NB4 (cell line): ENCODE measurements at regions not wholly inside any gene's neighbourhood (a gene's known extent, or its start where the extent isn't known, plus 50 kb on each side); places are given as distances from the start of the nearest gene placed in this dataset.

ENCODE experiments used
- DNase-seq: peaks from one replicate; pipeline ENCODE4 v3.0.0; 2010; ENCODE audit warnings: low read depth
- H3K4me3 ChIP-seq: one replicate; pipeline ENCODE4 v1.5.1; 2011; ENCODE audit warnings: mild to moderate bottlenecking, low read depth, low read length, moderate library complexity
- MAX ChIP-seq: IDR thresholded peaks from 2 replicates; pipeline ENCODE4 v1.6.1; 2011; ENCODE audit warnings: low read depth, low read length
- MYC ChIP-seq: IDR thresholded peaks from 2 replicates; pipeline ENCODE4 v1.6.1; 2011; ENCODE audit warnings: low read depth, low read length
- POLR2A ChIP-seq: IDR thresholded peaks from 2 replicates; pipeline ENCODE4 v1.6.1; 2011; ENCODE audit warnings: mild to moderate bottlenecking; ENCODE audit not compliant: insufficient read length; ENCODE audit errors: extremely low read depth
- TF ChIP-seq, protein P1 (sequence below): IDR thresholded peaks from one replicate; pipeline ENCODE4 v1.5.1; 2012; ENCODE audit warnings: low read depth, low read length

DNA sequence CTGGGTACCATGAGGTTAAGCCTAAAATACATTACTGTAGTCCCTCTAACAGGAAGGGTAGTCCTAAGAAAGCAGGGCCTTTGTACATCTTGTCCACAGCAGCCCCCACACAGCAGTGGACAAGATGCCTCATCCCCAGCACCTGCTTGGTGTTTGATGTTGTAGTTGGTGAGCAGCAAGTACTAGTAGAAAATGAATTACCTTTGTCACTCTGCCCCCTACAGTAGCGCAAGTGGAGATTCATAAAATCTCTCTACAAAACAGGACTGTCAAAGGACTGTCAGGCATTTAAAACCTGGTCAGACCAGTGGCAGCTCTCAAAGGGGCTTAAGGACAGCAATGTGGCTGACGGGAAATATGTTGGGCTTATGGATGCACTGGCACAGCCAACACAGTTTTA, 122.5 kb downstream of the TMEM174 start:
- no peak for TF ChIP-seq MAX
- TF ChIP-seq, protein P1, sequence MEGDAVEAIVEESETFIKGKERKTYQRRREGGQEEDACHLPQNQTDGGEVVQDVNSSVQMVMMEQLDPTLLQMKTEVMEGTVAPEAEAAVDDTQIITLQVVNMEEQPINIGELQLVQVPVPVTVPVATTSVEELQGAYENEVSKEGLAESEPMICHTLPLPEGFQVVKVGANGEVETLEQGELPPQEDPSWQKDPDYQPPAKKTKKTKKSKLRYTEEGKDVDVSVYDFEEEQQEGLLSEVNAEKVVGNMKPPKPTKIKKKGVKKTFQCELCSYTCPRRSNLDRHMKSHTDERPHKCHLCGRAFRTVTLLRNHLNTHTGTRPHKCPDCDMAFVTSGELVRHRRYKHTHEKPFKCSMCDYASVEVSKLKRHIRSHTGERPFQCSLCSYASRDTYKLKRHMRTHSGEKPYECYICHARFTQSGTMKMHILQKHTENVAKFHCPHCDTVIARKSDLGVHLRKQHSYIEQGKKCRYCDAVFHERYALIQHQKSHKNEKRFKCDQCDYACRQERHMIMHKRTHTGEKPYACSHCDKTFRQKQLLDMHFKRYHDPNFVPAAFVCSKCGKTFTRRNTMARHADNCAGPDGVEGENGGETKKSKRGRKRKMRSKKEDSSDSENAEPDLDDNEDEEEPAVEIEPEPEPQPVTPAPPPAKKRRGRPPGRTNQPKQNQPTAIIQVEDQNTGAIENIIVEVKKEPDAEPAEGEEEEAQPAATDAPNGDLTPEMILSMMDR: no peak
- no peak for DNase-seq

GRCh38 chr5:73292816-73293459, 119.9 kb downstream of the TMEM174 start:
- H3K4me3 ChIP-seq: no peak overlapping the region
- no peak for DNase-seq
- no peak for TF ChIP-seq MAX
- TF ChIP-seq POLR2A: no peak
- TF ChIP-seq, protein P1: no peak
- TF ChIP-seq MYC: no peak

More for the DNA sequence above, 122.5 kb downstream of the TMEM174 start:
- H3K4me3 ChIP-seq: no peak overlapping the region

DNA sequence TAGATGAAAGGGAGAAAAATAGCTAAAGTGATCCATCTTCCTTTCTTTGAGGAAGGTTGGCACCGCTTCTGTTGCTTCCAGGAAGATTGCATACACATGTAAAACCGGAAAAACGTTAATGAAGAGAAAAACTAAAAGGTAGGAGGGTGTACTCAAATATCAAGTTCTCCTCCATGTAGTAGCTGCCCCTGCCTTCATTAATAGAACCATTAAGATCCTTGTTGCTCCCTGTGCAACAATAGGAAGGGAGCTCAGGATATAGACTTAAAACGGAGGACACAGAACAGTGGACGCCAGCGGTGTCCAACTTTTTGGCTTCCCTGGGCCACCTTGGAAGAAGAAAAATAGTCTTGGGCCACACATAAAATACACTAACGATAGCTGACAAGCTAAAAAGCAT, 118.9 kb downstream of the TMEM174 start:
- H3K4me3 ChIP-seq: no peak overlapping the region
- no peak for DNase-seq
- no peak for TF ChIP-seq POLR2A
- TF ChIP-seq MAX: no peak
- no peak for TF ChIP-seq MYC
- TF ChIP-seq, protein P1: no peak

GRCh38 chr5:73290242-73290641, 117.2 kb downstream of the TMEM174 start:
- no peak for TF ChIP-seq POLR2A
- TF ChIP-seq, protein P1: no peak
- no peak for DNase-seq
- no peak overlapping the region for H3K4me3 ChIP-seq

GRCh38 chr5:73288803-73289720, 116.1 kb downstream of the TMEM174 start:
- TF ChIP-seq MYC (no peak), POLR2A (no peak), MAX (no peak)
- TF ChIP-seq, protein P1: no peak
- H3K4me3 ChIP-seq: no peak overlapping the region
- no peak for DNase-seq
